ENCODE measurements at regions not wholly inside any gene's neighbourhood (a gene's known extent, or its start where the extent isn't known, plus 50 kb on each side); places are given as distances from the start of the nearest gene placed in this dataset.

DNA sequence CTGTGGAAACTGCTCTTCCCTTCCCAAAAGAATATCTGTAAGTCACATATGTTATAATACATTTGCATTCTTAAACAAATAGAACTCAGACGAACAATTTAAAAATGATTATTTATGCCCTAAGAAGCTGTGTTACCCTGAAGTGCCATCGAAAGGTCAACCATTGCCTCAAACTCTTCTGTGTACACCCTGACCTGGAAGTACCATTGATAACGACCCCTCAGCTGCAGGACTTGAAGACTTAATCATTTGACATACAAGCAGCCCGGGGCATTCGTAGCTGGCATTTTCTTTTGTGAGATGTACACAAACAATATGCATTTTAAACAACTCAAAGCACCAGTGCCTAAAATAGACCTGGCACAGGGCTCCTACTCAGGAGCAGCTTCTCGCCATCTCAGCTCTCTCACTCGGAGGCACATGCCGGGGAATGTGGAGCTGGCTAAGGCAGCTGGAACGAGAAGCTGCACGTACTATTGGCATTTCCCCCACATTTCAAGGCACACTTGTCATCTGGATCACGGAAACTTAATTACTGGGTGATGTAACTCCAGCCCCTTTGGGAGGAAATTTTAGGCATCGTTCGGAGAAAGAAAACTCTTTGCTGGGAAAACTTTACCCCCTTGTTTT lies 170.0 kb upstream of the GALNT5 start:
- no peak overlapping the region for H3K4me3 ChIP-seq (ENCODE audit: low read length)
- no peak for DNase-seq
- H3K9me3 ChIP-seq (ENCODE audit: low read length): no peaks in the 10 kb centered on the region
- no peaks in the 10 kb centered on the region for H3K27me3 ChIP-seq (ENCODE audit: low read length)
- no peaks in the 10 kb centered on the region for H3K9me2 ChIP-seq (replicated peaks; ENCODE audit: insufficient read depth, low read length)
- no peak overlapping the region for H3K4me2 ChIP-seq (ENCODE audit: low read depth, low read length, poor library complexity, severe bottlenecking)
- no peaks in the 10 kb centered on the region for H3K36me3 ChIP-seq (ENCODE audit: insufficient read depth, low read length)
- no peak overlapping the region for H3K9ac ChIP-seq (ENCODE audit: low read length)
- no peaks in the 10 kb centered on the region for H3K79me2 ChIP-seq (ENCODE audit: low read length)
- H2AFZ ChIP-seq (ENCODE audit: low read length): no peak overlapping the region
- no peak overlapping the region for H3K27ac ChIP-seq (ENCODE audit: low read length)
- H3K4me1 ChIP-seq (ENCODE audit: low read length): no peaks in the 10 kb centered on the region
- H4K20me1 ChIP-seq (ENCODE audit: insufficient read depth, low read depth, low read length): no peaks in the 10 kb centered on the region

DNA sequence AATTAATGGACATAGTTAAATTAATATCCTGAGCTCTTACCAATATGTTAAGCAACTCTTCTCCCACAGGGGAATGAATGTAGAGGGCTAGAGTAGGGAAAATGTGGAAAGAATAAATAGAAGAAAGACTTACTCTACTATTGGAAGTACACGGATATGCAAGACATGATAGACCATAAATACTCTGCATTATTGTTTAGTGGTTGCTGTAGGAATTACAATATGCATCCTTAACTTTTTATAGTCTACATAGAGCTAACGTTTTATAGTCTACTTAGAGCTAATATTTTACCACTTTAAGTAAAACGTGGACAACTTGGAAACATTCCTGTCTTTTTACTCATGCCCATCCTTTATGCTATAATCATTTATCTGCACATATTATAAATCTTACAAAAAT lies 163.8 kb upstream of the GALNT5 start:
- Histone ChIP-seq H3K79me2 (ENCODE audit: low read length) (no peaks in the 10 kb centered on the region), H3K27me3 (ENCODE audit: low read length) (no peaks in the 10 kb centered on the region), H3K36me3 (ENCODE audit: insufficient read depth, low read length) (no peaks in the 10 kb centered on the region), H4K20me1 (ENCODE audit: insufficient read depth, low read depth, low read length) (no peaks in the 10 kb centered on the region), H3K4me2 (ENCODE audit: low read depth, low read length, poor library complexity, severe bottlenecking) (no peak overlapping the region), H3K27ac (ENCODE audit: low read length) (no peak overlapping the region), H3K9me2 (replicated peaks; ENCODE audit: insufficient read depth, low read length) (no peaks in the 10 kb centered on the region), H3K9me3 (ENCODE audit: low read length) (no peaks in the 10 kb centered on the region), H3K4me1 (ENCODE audit: low read length) (no peaks in the 10 kb centered on the region), H3K4me3 (ENCODE audit: low read length) (no peak overlapping the region), H3K9ac (ENCODE audit: low read length) (no peak overlapping the region), H2AFZ (ENCODE audit: low read length) (no peak overlapping the region)
- DNase-seq: no peak

DNA sequence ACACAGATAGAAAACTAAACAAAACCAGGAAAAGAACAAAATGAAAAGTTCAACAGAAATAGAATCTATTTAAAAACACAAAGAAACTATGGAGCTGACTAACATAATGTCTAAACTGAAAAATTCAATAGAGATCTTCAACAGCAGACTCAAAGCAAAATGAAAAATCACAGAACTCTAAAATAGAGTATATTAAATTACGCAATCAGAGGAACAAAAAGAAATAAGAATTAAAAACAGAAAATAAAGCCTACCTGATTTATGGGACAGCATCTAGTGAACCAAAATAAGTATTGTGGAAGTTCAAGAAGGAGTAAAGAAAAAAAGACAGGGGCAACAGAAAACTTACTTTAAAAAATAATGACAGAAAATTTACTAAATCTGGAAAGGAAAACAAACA lies 152.1 kb upstream of the GALNT5 start:
- Histone ChIP-seq H3K36me3 (ENCODE audit: insufficient read depth, low read length) (no peaks in the 10 kb centered on the region), H3K27me3 (ENCODE audit: low read length) (no peaks in the 10 kb centered on the region), H3K9me2 (replicated peaks; ENCODE audit: insufficient read depth, low read length) (no peaks in the 10 kb centered on the region), H3K4me3 (ENCODE audit: low read length) (no peak overlapping the region), H2AFZ (ENCODE audit: low read length) (no peak overlapping the region), H3K79me2 (ENCODE audit: low read length) (no peaks in the 10 kb centered on the region), H4K20me1 (ENCODE audit: insufficient read depth, low read depth, low read length) (no peaks in the 10 kb centered on the region), H3K4me2 (ENCODE audit: low read depth, low read length, poor library complexity, severe bottlenecking) (no peak overlapping the region), H3K9ac (ENCODE audit: low read length) (no peak overlapping the region), H3K9me3 (ENCODE audit: low read length) (peaks cover 7% of the 10 kb centered on the region; the same call in 1 of the 2 replicates), H3K4me1 (ENCODE audit: low read length) (no peaks in the 10 kb centered on the region), H3K27ac (ENCODE audit: low read length) (no peak overlapping the region)
- no peak for DNase-seq

DNA sequence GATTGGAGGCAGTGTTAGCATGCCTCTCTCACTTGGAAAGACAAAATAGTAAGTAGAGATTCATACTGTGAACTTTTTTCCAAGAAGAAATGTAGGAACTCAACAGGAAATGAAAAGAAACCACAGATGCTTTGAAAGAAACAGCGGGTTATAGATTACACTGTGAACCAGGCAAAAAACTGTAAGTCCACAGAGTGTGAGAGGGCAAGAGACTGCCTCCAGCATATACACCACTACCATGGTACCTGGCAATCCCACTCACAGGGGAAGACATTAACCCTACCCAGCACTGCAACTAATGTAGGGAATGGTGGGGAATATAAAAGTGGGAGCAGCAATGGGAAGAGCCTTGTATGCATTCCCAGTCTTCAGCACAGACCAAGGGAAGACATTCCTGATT lies 150.6 kb upstream of the GALNT5 start:
- H3K4me1 ChIP-seq (ENCODE audit: low read length): no peaks in the 10 kb centered on the region
- no peaks in the 10 kb centered on the region for H3K9me2 ChIP-seq (replicated peaks; ENCODE audit: insufficient read depth, low read length)
- H3K27me3 ChIP-seq (ENCODE audit: low read length): no peaks in the 10 kb centered on the region
- no peaks in the 10 kb centered on the region for H4K20me1 ChIP-seq (ENCODE audit: insufficient read depth, low read depth, low read length)
- H3K79me2 ChIP-seq (ENCODE audit: low read length): no peaks in the 10 kb centered on the region
- no peak overlapping the region for H2AFZ ChIP-seq (ENCODE audit: low read length)
- H3K27ac ChIP-seq (ENCODE audit: low read length): no peak overlapping the region
- peaks cover 7% of the 10 kb centered on the region; the same call in 1 of the 2 replicates for H3K9me3 ChIP-seq (ENCODE audit: low read length)
- H3K4me3 ChIP-seq (ENCODE audit: low read length): no peak overlapping the region
- DNase-seq: no peak
- H3K9ac ChIP-seq (ENCODE audit: low read length): no peak overlapping the region
- no peaks in the 10 kb centered on the region for H3K36me3 ChIP-seq (ENCODE audit: insufficient read depth, low read length)
- no peak overlapping the region for H3K4me2 ChIP-seq (ENCODE audit: low read depth, low read length, poor library complexity, severe bottlenecking)

DNA sequence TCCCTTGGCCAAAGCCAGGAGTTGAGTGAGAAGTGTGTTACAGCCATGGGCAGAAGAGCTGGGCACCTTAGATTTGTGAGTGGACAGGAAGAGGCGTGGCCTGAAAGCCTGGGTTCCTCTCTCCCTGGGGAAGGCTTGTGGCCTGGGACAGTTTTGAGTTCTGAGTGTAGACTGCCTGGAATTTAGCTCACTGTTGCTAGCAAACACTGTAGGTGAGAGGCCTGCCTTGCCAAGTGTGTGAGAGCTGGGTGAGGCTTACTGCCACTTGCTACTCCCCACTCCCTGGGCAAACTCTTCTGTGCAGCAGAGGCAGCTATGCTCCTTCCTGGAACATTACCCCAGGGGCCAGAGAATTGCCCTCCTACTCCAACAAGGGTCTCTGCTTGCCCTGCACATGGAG lies 150.0 kb upstream of the GALNT5 start:
- H3K79me2 ChIP-seq (ENCODE audit: low read length): no peaks in the 10 kb centered on the region
- DNase-seq: no peak
- H3K36me3 ChIP-seq (ENCODE audit: insufficient read depth, low read length): no peaks in the 10 kb centered on the region
- no peak overlapping the region for H3K4me2 ChIP-seq (ENCODE audit: low read depth, low read length, poor library complexity, severe bottlenecking)
- no peak overlapping the region for H3K27ac ChIP-seq (ENCODE audit: low read length)
- no peak overlapping the region for H2AFZ ChIP-seq (ENCODE audit: low read length)
- H3K9me3 ChIP-seq (ENCODE audit: low read length): peaks cover 7% of the 10 kb centered on the region; the same call in 1 of the 2 replicates
- no peaks in the 10 kb centered on the region for H3K9me2 ChIP-seq (replicated peaks; ENCODE audit: insufficient read depth, low read length)
- H4K20me1 ChIP-seq (ENCODE audit: insufficient read depth, low read depth, low read length): no peaks in the 10 kb centered on the region
- H3K4me1 ChIP-seq (ENCODE audit: low read length): no peaks in the 10 kb centered on the region
- H3K27me3 ChIP-seq (ENCODE audit: low read length): no peaks in the 10 kb centered on the region
- H3K9ac ChIP-seq (ENCODE audit: low read length): no peak overlapping the region
- no peak overlapping the region for H3K4me3 ChIP-seq (ENCODE audit: low read length)

DNA sequence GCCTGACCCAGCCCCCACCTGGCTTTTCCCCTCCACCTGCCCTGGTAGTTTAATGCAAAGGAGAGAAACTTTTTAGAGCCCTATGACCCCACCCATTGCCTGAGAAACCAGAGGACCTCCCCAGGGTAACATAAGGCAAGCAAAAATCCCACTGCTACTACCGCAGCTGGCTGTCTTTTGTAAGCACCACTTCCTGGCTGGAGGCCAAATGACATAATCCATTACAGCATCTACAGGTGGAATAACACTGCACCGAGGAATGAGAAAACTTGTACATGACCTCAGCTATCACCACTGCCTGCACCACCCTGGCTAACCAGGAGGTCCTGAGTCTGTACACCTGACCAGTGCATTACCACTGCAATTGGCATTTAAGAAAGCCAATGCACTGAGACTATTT lies 149.6 kb upstream of the GALNT5 start:
- Histone ChIP-seq H3K4me3 (ENCODE audit: low read length) (no peak overlapping the region), H3K9me3 (ENCODE audit: low read length) (peaks cover 7% of the 10 kb centered on the region; the same call in 1 of the 2 replicates), H3K79me2 (ENCODE audit: low read length) (no peaks in the 10 kb centered on the region), H4K20me1 (ENCODE audit: insufficient read depth, low read depth, low read length) (no peaks in the 10 kb centered on the region), H3K4me2 (ENCODE audit: low read depth, low read length, poor library complexity, severe bottlenecking) (no peak overlapping the region), H3K9me2 (replicated peaks; ENCODE audit: insufficient read depth, low read length) (no peaks in the 10 kb centered on the region), H3K27me3 (ENCODE audit: low read length) (no peaks in the 10 kb centered on the region), H2AFZ (ENCODE audit: low read length) (no peak overlapping the region), H3K9ac (ENCODE audit: low read length) (no peak overlapping the region), H3K4me1 (ENCODE audit: low read length) (no peaks in the 10 kb centered on the region), H3K27ac (ENCODE audit: low read length) (no peak overlapping the region), H3K36me3 (ENCODE audit: insufficient read depth, low read length) (no peaks in the 10 kb centered on the region)
- DNase-seq: no peak

DNA sequence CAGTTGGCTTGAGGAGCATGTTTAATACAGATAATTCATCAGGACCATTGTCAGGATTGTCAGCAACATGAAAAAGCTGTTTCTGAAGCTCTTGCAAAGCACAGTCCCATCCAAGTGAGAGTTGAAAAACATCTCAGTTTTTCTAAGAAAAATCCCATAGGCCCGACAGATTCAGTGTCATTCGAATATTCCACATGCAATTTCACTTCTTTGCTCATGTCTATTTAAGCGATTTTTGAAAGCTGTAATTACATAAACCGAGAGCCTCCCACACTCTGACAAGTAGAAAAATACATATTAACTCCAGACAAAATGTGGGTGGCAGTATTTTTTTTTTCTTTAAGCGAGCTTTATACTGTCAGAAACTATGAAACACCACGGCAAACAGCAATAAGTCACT lies 134.7 kb upstream of the GALNT5 start:
- Histone ChIP-seq H3K79me2 (ENCODE audit: low read length) (no peaks in the 10 kb centered on the region), H3K27me3 (ENCODE audit: low read length) (no peaks in the 10 kb centered on the region), H3K4me2 (ENCODE audit: low read depth, low read length, poor library complexity, severe bottlenecking) (no peak overlapping the region), H3K36me3 (ENCODE audit: insufficient read depth, low read length) (no peaks in the 10 kb centered on the region), H3K9me3 (ENCODE audit: low read length) (no peaks in the 10 kb centered on the region), H3K9ac (ENCODE audit: low read length) (no peak overlapping the region), H3K4me1 (ENCODE audit: low read length) (no peaks in the 10 kb centered on the region), H3K4me3 (ENCODE audit: low read length) (no peak overlapping the region), H3K27ac (ENCODE audit: low read length) (no peak overlapping the region), H4K20me1 (ENCODE audit: insufficient read depth, low read depth, low read length) (no peaks in the 10 kb centered on the region), H3K9me2 (replicated peaks; ENCODE audit: insufficient read depth, low read length) (no peaks in the 10 kb centered on the region), H2AFZ (ENCODE audit: low read length) (no peak overlapping the region)
- DNase-seq: no peak

DNA sequence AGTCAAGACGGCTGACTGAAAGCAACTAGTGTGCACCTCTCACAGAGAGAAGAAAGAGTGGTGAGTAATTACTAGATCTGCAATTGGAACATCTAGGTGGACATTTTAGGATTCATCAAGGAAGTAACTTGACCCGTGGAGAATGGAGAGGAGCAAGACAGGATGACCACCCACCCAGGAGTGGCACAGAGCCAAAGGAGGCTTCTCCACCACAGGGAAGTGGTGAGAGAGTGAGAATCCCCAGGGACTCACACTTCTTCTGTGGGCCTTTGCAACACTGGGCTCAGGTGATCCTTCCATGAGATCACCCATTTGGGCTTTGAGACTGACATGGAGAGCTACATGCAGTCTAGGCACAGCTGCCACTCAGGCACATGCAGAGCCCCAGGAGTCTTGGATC lies 132.8 kb upstream of the GALNT5 start:
- Histone ChIP-seq H3K4me3 (ENCODE audit: low read length) (no peak overlapping the region), H3K9me2 (replicated peaks; ENCODE audit: insufficient read depth, low read length) (no peaks in the 10 kb centered on the region), H2AFZ (ENCODE audit: low read length) (no peak overlapping the region), H3K79me2 (ENCODE audit: low read length) (no peaks in the 10 kb centered on the region), H4K20me1 (ENCODE audit: insufficient read depth, low read depth, low read length) (no peaks in the 10 kb centered on the region), H3K36me3 (ENCODE audit: insufficient read depth, low read length) (no peaks in the 10 kb centered on the region), H3K4me1 (ENCODE audit: low read length) (no peaks in the 10 kb centered on the region), H3K9me3 (ENCODE audit: low read length) (no peaks in the 10 kb centered on the region), H3K27ac (ENCODE audit: low read length) (no peak overlapping the region), H3K27me3 (ENCODE audit: low read length) (no peaks in the 10 kb centered on the region), H3K4me2 (ENCODE audit: low read depth, low read length, poor library complexity, severe bottlenecking) (no peak overlapping the region), H3K9ac (ENCODE audit: low read length) (no peak overlapping the region)
- DNase-seq: no peak

DNA sequence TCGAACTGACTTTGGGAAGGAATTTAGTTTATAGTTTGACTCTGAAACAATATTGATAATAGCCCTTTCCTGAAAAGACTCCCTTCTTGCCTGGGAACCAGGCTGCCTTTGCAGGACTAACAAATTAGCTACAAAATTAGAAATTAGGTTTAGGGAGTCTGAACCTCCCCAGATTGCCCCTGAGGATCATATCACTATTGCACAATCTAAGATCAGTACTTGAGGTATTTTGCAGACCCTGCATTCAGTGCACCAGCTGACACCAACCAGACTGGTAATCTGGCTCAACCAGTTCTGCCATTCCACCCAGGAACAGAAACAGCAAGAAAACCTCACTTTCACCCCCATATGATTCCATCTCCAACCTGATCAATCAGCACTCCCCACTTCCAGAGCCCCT lies 131.8 kb upstream of the GALNT5 start:
- Histone ChIP-seq H3K4me2 (ENCODE audit: low read depth, low read length, poor library complexity, severe bottlenecking) (no peak overlapping the region), H2AFZ (ENCODE audit: low read length) (no peak overlapping the region), H3K27ac (ENCODE audit: low read length) (no peak overlapping the region), H3K9me2 (replicated peaks; ENCODE audit: insufficient read depth, low read length) (no peaks in the 10 kb centered on the region), H3K4me1 (ENCODE audit: low read length) (no peaks in the 10 kb centered on the region), H4K20me1 (ENCODE audit: insufficient read depth, low read depth, low read length) (no peaks in the 10 kb centered on the region), H3K9ac (ENCODE audit: low read length) (no peak overlapping the region), H3K9me3 (ENCODE audit: low read length) (no peaks in the 10 kb centered on the region), H3K27me3 (ENCODE audit: low read length) (no peaks in the 10 kb centered on the region), H3K4me3 (ENCODE audit: low read length) (no peak overlapping the region), H3K36me3 (ENCODE audit: insufficient read depth, low read length) (no peaks in the 10 kb centered on the region), H3K79me2 (ENCODE audit: low read length) (no peaks in the 10 kb centered on the region)
- no peak for DNase-seq
